ENCODE measurements at regions not wholly inside any gene's neighbourhood (a gene's known extent, or its start where the extent isn't known, plus 50 kb on each side); places are given as distances from the start of the nearest gene placed in this dataset.

- no peak for DNase-seq
- Mint-ChIP-seq H3K4me3 (ENCODE audit: low read depth, unreplicated experiment) (no peak overlapping the region), H3K27ac (ENCODE audit: unreplicated experiment) (no peak overlapping the region), H3K9me3 (ENCODE audit: low read depth, unreplicated experiment) (no peaks in the 10 kb centered on the region), H3K36me3 (ENCODE audit: insufficient read depth, unreplicated experiment) (no peaks in the 10 kb centered on the region), H3K4me1 (ENCODE audit: low read depth, unreplicated experiment) (peaks cover 43% of the 10 kb centered on the region), H3K27me3 (ENCODE audit: unreplicated experiment) (no peaks in the 10 kb centered on the region)
- CTCF ChIA-PET: no interaction called here
- no peak for TF ChIP-seq CTCF (IDR thresholded peaks at IDR 0.05; ENCODE audit: unreplicated experiment)
- intact Hi-C loops (cut with micrococcal nuclease; ENCODE audit: unreplicated experiment): loop anchor here (10.0 kb wide), 1 partner anchor 281 kb away; no protein-coding TSS in a partner anchor
- no TSS peak for BruUV-seq (replicated peaks)
Observed at GRCh38 chr1:96515430-96515829, 206.2 kb upstream of the PTBP2 start.

GRCh38 chr1:96515925-96516324 lies 205.7 kb upstream of the PTBP2 start:
- Mint-ChIP-seq H3K27me3 (ENCODE audit: unreplicated experiment) (no peaks in the 10 kb centered on the region), H3K36me3 (ENCODE audit: insufficient read depth, unreplicated experiment) (no peaks in the 10 kb centered on the region), H3K27ac (ENCODE audit: unreplicated experiment) (no peak overlapping the region), H3K4me3 (ENCODE audit: low read depth, unreplicated experiment) (no peak overlapping the region), H3K9me3 (ENCODE audit: low read depth, unreplicated experiment) (no peaks in the 10 kb centered on the region), H3K4me1 (ENCODE audit: low read depth, unreplicated experiment) (peaks cover 38% of the 10 kb centered on the region)
- DNase-seq: no peak
- BruUV-seq (replicated peaks): no TSS peak
- intact Hi-C loops (cut with micrococcal nuclease; ENCODE audit: unreplicated experiment): loop anchor here (10.0 kb wide), 1 partner anchor 281 kb away; no protein-coding TSS in a partner anchor
- TF ChIP-seq CTCF (IDR thresholded peaks at IDR 0.05; ENCODE audit: unreplicated experiment): no peak
- CTCF ChIA-PET: no interaction called here

GRCh38 chr1:96519851-96520578 lies 201.6 kb upstream of the PTBP2 start:
- Mint-ChIP-seq H3K4me3 (ENCODE audit: low read depth, unreplicated experiment) (no peak overlapping the region), H3K27ac (ENCODE audit: unreplicated experiment) (no peak overlapping the region), H3K36me3 (ENCODE audit: insufficient read depth, unreplicated experiment) (no peaks in the 10 kb centered on the region), H3K4me1 (ENCODE audit: low read depth, unreplicated experiment) (peaks cover 40% of the 10 kb centered on the region), H3K27me3 (ENCODE audit: unreplicated experiment) (no peaks in the 10 kb centered on the region), H3K9me3 (ENCODE audit: low read depth, unreplicated experiment) (no peaks in the 10 kb centered on the region)
- intact Hi-C loops (cut with micrococcal nuclease; ENCODE audit: unreplicated experiment): loop anchor here (10.0 kb wide), 1 partner anchor 285 kb away; no protein-coding TSS in a partner anchor
- no TSS peak for BruUV-seq (replicated peaks)
- TF ChIP-seq CTCF (IDR thresholded peaks at IDR 0.05; ENCODE audit: unreplicated experiment): no peak
- no peak for DNase-seq
- CTCF ChIA-PET: interaction anchor here (0.7 kb wide), 1 partner anchor 509 kb away, joined by 3 read pairs; no protein-coding TSS in a partner anchor

GRCh38 chr1:96520579-96520947 lies 201.0 kb upstream of the PTBP2 start:
- Mint-ChIP-seq H3K4me1 (ENCODE audit: low read depth, unreplicated experiment) (peaks cover 35% of the 10 kb centered on the region), H3K27ac (ENCODE audit: unreplicated experiment) (no peak overlapping the region), H3K4me3 (ENCODE audit: low read depth, unreplicated experiment) (no peak overlapping the region), H3K36me3 (ENCODE audit: insufficient read depth, unreplicated experiment) (no peaks in the 10 kb centered on the region), H3K27me3 (ENCODE audit: unreplicated experiment) (no peaks in the 10 kb centered on the region), H3K9me3 (ENCODE audit: low read depth, unreplicated experiment) (no peaks in the 10 kb centered on the region)
- no peak for TF ChIP-seq CTCF (IDR thresholded peaks at IDR 0.05; ENCODE audit: unreplicated experiment)
- intact Hi-C loops (cut with micrococcal nuclease; ENCODE audit: unreplicated experiment): no loop called here
- BruUV-seq (replicated peaks): no TSS peak
- DNase-seq: no peak
- CTCF ChIA-PET: interaction anchor here (0.7 kb wide), 1 partner anchor 509 kb away, joined by 3 read pairs; no protein-coding TSS in a partner anchor

All from Calu3 (cell line).